WTC11 (cell line): ENCODE measurements at regions not wholly inside any gene's neighbourhood (a gene's known extent, or its start where the extent isn't known, plus 50 kb on each side); places are given as distances from the start of the nearest gene placed in this dataset.

Experiments used
- ATAC-seq: fragments of 200-7000 bp; cut with Tn5 transposase; 2 replicates; pipeline ENCODE4 v1.10.0; 2021; ENCODE audit warnings: mild to moderate bottlenecking, moderate library complexity
- CTCF ChIA-PET: fragments of 300-600 bp; sonication (Branson Sonifier 250); formaldehyde crosslinking; loops from one replicate; lab custom pipeline; 2021; ENCODE audit warnings: antibody characterized with exemption; lab: Charles Lee
- POLR2A ChIA-PET: fragments of 350-600 bp; sonication (Branson Sonifier 250); formaldehyde crosslinking; loops from one replicate; lab custom pipeline; 2021; ENCODE audit warnings: antibody characterized with exemption; lab: Charles Lee
- DNase-seq: peaks from one replicate; pipeline ENCODE4 v3.0.0; 2021; ENCODE audit warnings: low spot score
- H3K27ac Mint-ChIP-seq: 2 replicates; pipeline ENCODE4 v1.8.0; 2021; ENCODE audit warnings: mixed read lengths
- H3K27me3 Mint-ChIP-seq: 2 replicates; pipeline ENCODE4 v1.8.0; 2021; ENCODE audit warnings: low read depth, mild to moderate bottlenecking, moderate library complexity, mixed read lengths
- H3K36me3 Mint-ChIP-seq: 2 replicates; pipeline ENCODE4 v1.8.0; 2021; ENCODE audit warnings: mixed read lengths
- H3K4me1 Mint-ChIP-seq: 2 replicates; pipeline ENCODE4 v1.8.0; 2022; ENCODE audit warnings: mixed read lengths
- H3K4me3 Mint-ChIP-seq: 2 replicates; pipeline ENCODE4 v1.8.0; 2021; ENCODE audit warnings: mild to moderate bottlenecking, moderate library complexity, mixed read lengths
- H3K9me3 Mint-ChIP-seq: 2 replicates; pipeline ENCODE4 v1.8.0; 2021; ENCODE audit warnings: mixed read lengths
- AFF4 ChIP-seq: sonication (generic); formaldehyde crosslinking; IDR thresholded peaks from 2 replicates; pipeline ENCODE4 v1.8.1; 2023; ENCODE audit warnings: mild to moderate bottlenecking, missing genetic modification reagents, borderline replicate concordance
- EMX1 ChIP-seq: fragments of 250-450 bp; sonication (Bioruptor Pico); IDR thresholded peaks from 2 replicates; pipeline ENCODE4 v1.8.0; 2021; ENCODE audit warnings: mild to moderate bottlenecking
- FOXK1 ChIP-seq: sonication (generic); formaldehyde crosslinking; IDR thresholded peaks from 2 replicates; pipeline ENCODE4 v1.8.0; 2022; ENCODE audit warnings: mild to moderate bottlenecking, moderate library complexity, missing genetic modification reagents
- JUN ChIP-seq: sonication (generic); formaldehyde crosslinking; IDR thresholded peaks from 2 replicates; pipeline ENCODE4 v1.8.0; 2023; ENCODE audit warnings: mild to moderate bottlenecking, missing genetic modification reagents
- NFATC4 ChIP-seq: fragments of 250-450 bp; sonication (Bioruptor Pico); IDR thresholded peaks from 2 replicates; pipeline ENCODE4 v1.9.0; 2021; ENCODE audit warnings: mild to moderate bottlenecking
- NFE2L1 ChIP-seq: sonication (generic); formaldehyde crosslinking; IDR thresholded peaks from 2 replicates; pipeline ENCODE4 v1.8.1; 2023; ENCODE audit warnings: missing genetic modification reagents
- NR2C2 ChIP-seq: sonication (generic); formaldehyde crosslinking; IDR thresholded peaks from 2 replicates; pipeline ENCODE4 v1.8.0; 2022; ENCODE audit warnings: mild to moderate bottlenecking, missing genetic modification reagents
- OVOL2 ChIP-seq: fragments of 250-450 bp; sonication (Bioruptor Pico); IDR thresholded peaks from 2 replicates; pipeline ENCODE4 v1.9.0; 2021; ENCODE audit warnings: mild to moderate bottlenecking, borderline replicate concordance
- PREB ChIP-seq: sonication (generic); formaldehyde crosslinking; IDR thresholded peaks from 2 replicates; pipeline ENCODE4 v1.8.1; 2022; ENCODE audit warnings: mild to moderate bottlenecking, missing genetic modification reagents, moderate library complexity, borderline replicate concordance
- SMAD3 ChIP-seq: sonication (generic); formaldehyde crosslinking; IDR thresholded peaks from 2 replicates; pipeline ENCODE4 v1.8.0; 2022; ENCODE audit warnings: missing genetic modification reagents, mild to moderate bottlenecking, borderline replicate concordance
- SMAD4 ChIP-seq: sonication (generic); formaldehyde crosslinking; IDR thresholded peaks from 2 replicates; pipeline ENCODE4 v1.8.0; 2022; ENCODE audit warnings: mild to moderate bottlenecking, missing genetic modification reagents
- TCF7 ChIP-seq: sonication (generic); formaldehyde crosslinking; IDR thresholded peaks from 2 replicates; pipeline ENCODE4 v1.8.0; 2022; ENCODE audit warnings: mild to moderate bottlenecking, low read depth, missing genetic modification reagents, moderate library complexity
- TP53 ChIP-seq: sonication (generic); formaldehyde crosslinking; IDR thresholded peaks from 2 replicates; pipeline ENCODE4 v1.8.1; 2023; ENCODE audit warnings: mild to moderate bottlenecking, missing genetic modification reagents
- ZNF121 ChIP-seq: sonication (generic); formaldehyde crosslinking; IDR thresholded peaks from 2 replicates; pipeline ENCODE4 v1.8.0; 2023; ENCODE audit warnings: missing genetic modification reagents
- ZNF232 ChIP-seq: sonication (generic); formaldehyde crosslinking; IDR thresholded peaks from 2 replicates; pipeline ENCODE4 v1.8.0; 2022; ENCODE audit warnings: mild to moderate bottlenecking, missing genetic modification reagents
- TF ChIP-seq, protein P1 (sequence below): sonication (generic); formaldehyde crosslinking; IDR thresholded peaks from 2 replicates; pipeline ENCODE4 v1.8.0; 2023; ENCODE audit warnings: mild to moderate bottlenecking, missing genetic modification reagents
- TF ChIP-seq, protein P2 (sequence below): sonication (generic); formaldehyde crosslinking; IDR thresholded peaks from 2 replicates; pipeline ENCODE4 v1.8.0; 2022; ENCODE audit warnings: mild to moderate bottlenecking, missing genetic modification reagents
- TF ChIP-seq, protein P3 (sequence below): fragments of 250-450 bp; sonication (Bioruptor Pico); IDR thresholded peaks from 2 replicates; pipeline ENCODE4 v2.1.2; 2022; ENCODE audit warnings: mild to moderate bottlenecking, moderate library complexity
- TF ChIP-seq, protein P4 (sequence below): sonication (generic); formaldehyde crosslinking; IDR thresholded peaks from 2 replicates; pipeline ENCODE4 v1.8.0; 2022; ENCODE audit warnings: mild to moderate bottlenecking, missing genetic modification reagents

DNA sequence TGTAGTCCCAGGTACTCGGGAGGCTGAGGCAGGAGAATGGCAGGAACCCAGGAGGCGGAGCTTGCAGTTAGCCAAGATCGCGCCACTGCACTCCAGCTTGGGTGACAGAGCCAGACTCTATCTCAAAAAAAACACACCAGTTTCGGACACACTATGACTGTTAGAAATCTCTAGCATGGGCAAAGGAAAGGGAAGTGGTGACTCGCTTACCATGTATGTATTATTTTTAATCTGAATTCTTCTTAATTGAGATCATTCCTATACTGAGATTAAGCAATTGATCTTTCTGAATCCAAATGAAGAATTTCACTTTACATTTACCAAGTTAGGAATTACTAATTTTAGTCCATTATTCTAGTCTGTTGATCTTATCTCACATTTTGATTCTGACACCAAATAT, 459.2 kb upstream of the ALCAM start (continued):
- TF ChIP-seq, protein P1, sequence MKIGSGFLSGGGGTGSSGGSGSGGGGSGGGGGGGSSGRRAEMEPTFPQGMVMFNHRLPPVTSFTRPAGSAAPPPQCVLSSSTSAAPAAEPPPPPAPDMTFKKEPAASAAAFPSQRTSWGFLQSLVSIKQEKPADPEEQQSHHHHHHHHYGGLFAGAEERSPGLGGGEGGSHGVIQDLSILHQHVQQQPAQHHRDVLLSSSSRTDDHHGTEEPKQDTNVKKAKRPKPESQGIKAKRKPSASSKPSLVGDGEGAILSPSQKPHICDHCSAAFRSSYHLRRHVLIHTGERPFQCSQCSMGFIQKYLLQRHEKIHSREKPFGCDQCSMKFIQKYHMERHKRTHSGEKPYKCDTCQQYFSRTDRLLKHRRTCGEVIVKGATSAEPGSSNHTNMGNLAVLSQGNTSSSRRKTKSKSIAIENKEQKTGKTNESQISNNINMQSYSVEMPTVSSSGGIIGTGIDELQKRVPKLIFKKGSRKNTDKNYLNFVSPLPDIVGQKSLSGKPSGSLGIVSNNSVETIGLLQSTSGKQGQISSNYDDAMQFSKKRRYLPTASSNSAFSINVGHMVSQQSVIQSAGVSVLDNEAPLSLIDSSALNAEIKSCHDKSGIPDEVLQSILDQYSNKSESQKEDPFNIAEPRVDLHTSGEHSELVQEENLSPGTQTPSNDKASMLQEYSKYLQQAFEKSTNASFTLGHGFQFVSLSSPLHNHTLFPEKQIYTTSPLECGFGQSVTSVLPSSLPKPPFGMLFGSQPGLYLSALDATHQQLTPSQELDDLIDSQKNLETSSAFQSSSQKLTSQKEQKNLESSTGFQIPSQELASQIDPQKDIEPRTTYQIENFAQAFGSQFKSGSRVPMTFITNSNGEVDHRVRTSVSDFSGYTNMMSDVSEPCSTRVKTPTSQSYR (CRISPR knock-in tag): no peak
- TF ChIP-seq, all 79 proteins: peak for 0

DNA sequence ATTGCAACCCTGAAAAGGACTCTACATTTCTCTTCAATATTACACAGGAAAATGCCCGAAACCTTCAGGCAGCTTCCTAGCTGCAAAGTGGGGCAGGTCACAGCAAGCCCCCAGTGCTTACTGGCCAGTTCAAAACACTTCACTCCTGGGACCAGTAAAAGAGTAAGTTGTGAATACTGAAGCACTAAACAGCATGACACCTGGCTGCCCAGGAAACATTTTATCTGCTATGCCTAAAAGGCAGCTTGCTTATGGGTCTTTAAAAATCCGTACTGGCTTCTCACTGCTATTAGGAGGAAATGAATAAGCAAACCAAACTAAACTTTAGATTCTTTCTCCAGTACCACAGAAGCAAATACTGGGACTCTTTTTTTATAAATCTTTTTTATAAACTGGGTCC, 457.9 kb upstream of the ALCAM start:
- Mint-ChIP-seq H3K27ac (no peak overlapping the region), H3K27me3 (no peaks in the 10 kb centered on the region), H3K36me3 (peaks cover 9% of the 10 kb centered on the region), H3K4me1 (peaks cover 20% of the 10 kb centered on the region), H3K9me3 (peaks cover 10% of the 10 kb centered on the region)
- POLR2A ChIA-PET: no interaction called here
- ATAC-seq: peak; percentile 80
- CTCF ChIA-PET: interaction anchor here (1.1 kb wide), 1 partner anchor 105 kb away, joined by 3 read pairs; no protein-coding TSS in a partner anchor
- no peak for TF ChIP-seq TCF7 (CRISPR knock-in tag)
- TF ChIP-seq, all 79 proteins: peak for 0
- DNase-seq: no peak
- no peak overlapping the region for H3K4me3 Mint-ChIP-seq

DNA sequence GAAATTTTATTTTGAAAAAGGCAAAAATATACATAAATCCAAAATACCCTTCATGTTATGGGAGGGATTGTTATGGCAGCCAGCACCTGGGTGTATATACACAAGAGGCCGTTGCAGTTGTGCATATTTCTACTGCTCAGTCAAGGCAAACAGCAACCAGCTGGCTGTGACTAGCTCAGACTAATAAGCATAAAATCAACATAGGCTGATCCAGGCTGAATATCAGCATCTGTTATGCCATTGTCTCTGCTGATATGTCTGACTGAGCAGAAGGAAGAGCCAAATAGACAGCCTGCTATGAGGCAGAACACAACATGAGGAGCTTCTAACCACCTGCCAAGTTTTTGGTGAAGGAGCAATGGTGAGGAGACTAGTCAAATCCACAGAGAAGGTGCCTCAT, 457.5 kb upstream of the ALCAM start:
- peaks cover 20% of the 10 kb centered on the region for H3K4me1 Mint-ChIP-seq
- no peak overlapping the region; the same call in 1 of the 2 replicates for H3K27ac Mint-ChIP-seq
- H3K4me3 Mint-ChIP-seq: no peak overlapping the region
- no peaks in the 10 kb centered on the region for H3K27me3 Mint-ChIP-seq
- peaks cover 10% of the 10 kb centered on the region for H3K9me3 Mint-ChIP-seq
- DNase-seq: no peak
- H3K36me3 Mint-ChIP-seq: peaks cover 9% of the 10 kb centered on the region
- ChIA-PET CTCF (interaction anchor here (1.1 kb wide), 1 partner anchor 104 kb away, joined by 3 read pairs; no protein-coding TSS in a partner anchor), POLR2A (no interaction called here)
- ATAC-seq: peak; percentile 36
- no peak for TF ChIP-seq ZNF121 (CRISPR knock-in tag)
- TF ChIP-seq NFATC4 (CRISPR knock-in tag): no peak
- no peak for TF ChIP-seq JUN
- TF ChIP-seq FOXK1 (CRISPR knock-in tag): no peak
- TF ChIP-seq SMAD4 (CRISPR knock-in tag): no peak
- TF ChIP-seq, protein P2, sequence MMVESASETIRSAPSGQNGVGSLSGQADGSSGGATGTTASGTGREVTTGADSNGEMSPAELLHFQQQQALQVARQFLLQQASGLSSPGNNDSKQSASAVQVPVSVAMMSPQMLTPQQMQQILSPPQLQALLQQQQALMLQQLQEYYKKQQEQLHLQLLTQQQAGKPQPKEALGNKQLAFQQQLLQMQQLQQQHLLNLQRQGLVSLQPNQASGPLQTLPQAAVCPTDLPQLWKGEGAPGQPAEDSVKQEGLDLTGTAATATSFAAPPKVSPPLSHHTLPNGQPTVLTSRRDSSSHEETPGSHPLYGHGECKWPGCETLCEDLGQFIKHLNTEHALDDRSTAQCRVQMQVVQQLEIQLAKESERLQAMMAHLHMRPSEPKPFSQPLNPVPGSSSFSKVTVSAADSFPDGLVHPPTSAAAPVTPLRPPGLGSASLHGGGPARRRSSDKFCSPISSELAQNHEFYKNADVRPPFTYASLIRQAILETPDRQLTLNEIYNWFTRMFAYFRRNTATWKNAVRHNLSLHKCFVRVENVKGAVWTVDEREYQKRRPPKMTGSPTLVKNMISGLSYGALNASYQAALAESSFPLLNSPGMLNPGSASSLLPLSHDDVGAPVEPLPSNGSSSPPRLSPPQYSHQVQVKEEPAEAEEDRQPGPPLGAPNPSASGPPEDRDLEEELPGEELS (CRISPR knock-in tag): no peak
- TF ChIP-seq ZNF232 (CRISPR knock-in tag): no peak
- TF ChIP-seq, protein P1 (CRISPR knock-in tag): no peak
- TF ChIP-seq, protein P3, sequence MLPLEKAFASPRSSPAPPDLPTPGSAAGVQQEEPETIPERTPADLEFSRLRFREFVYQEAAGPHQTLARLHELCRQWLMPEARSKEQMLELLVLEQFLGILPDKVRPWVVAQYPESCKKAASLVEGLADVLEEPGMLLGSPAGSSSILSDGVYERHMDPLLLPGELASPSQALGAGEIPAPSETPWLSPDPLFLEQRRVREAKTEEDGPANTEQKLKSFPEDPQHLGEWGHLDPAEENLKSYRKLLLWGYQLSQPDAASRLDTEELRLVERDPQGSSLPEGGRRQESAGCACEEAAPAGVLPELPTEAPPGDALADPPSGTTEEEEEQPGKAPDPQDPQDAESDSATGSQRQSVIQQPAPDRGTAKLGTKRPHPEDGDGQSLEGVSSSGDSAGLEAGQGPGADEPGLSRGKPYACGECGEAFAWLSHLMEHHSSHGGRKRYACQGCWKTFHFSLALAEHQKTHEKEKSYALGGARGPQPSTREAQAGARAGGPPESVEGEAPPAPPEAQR (CRISPR knock-in tag): no peak
- TF ChIP-seq, protein P4, sequence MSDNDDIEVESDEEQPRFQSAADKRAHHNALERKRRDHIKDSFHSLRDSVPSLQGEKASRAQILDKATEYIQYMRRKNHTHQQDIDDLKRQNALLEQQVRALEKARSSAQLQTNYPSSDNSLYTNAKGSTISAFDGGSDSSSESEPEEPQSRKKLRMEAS: no peak
- TF ChIP-seq EMX1: no peak
- TF ChIP-seq SMAD3: no peak
- TF ChIP-seq NR2C2 (CRISPR knock-in tag): no peak
- no peak for TF ChIP-seq AFF4 (CRISPR knock-in tag)
- TF ChIP-seq NFE2L1 (CRISPR knock-in tag): no peak
- no peak for TF ChIP-seq PREB
- TF ChIP-seq OVOL2 (CRISPR knock-in tag): no peak
- no peak for TF ChIP-seq TP53 (CRISPR knock-in tag)
